IMR-90 (cell line): ENCODE measurements at regions not wholly inside any gene's neighbourhood (a gene's known extent, or its start where the extent isn't known, plus 50 kb on each side); places are given as distances from the start of the nearest gene placed in this dataset.

Experiments used
- ATAC-seq: fragments of 200-7000 bp; cut with Tn5 transposase; 2 replicates; pipeline ENCODE4 v1.9.1; 2020; ENCODE audit warnings: low read depth, mild to moderate bottlenecking, moderate library complexity
- BruUV-seq: library from RNA; stranded (reverse); fragments of 400-500 nt; replicated peaks from 2 replicates; lab custom pipeline; 2021; lab: Mats Ljungman, UMichigan
- CTCF ChIA-PET: fragments of 300-600 bp; formaldehyde crosslinking; extraction: SDS; loops from one replicate; lab custom pipeline; 2021; ENCODE audit warnings: antibody characterized with exemption; lab: Yijun Ruan, JAX
- POLR2A ChIA-PET: fragments of 300-600 bp; sonication (Branson Sonifier 250); formaldehyde crosslinking; loops from one replicate; lab custom pipeline; 2022; ENCODE audit warnings: antibody characterized with exemption; ENCODE audit not compliant: unreplicated experiment; lab: Charles Lee
- DNase-seq: peaks from one replicate; pipeline ENCODE4 v3.0.0; 2013
- H2AFZ ChIP-seq: replicated peaks from 2 replicates; pipeline ENCODE3; 2013; ENCODE audit warnings: low read length, mild to moderate bottlenecking; ENCODE audit not compliant: poor library complexity
- H2AK5ac ChIP-seq: 2 replicates; pipeline ENCODE4 v1.6.1; 2013; ENCODE audit warnings: low read depth, low read length, inconsistent platforms
- H2AK9ac ChIP-seq: replicated peaks from 2 replicates; pipeline ENCODE3; 2013; ENCODE audit warnings: mild to moderate bottlenecking, low read depth, low read length, moderate library complexity; ENCODE audit not compliant: poor library complexity
- H2BK120ac ChIP-seq: 2 replicates; pipeline ENCODE4 v1.6.1; 2013; ENCODE audit warnings: low read depth, low read length, inconsistent platforms
- H2BK15ac ChIP-seq: 3 replicates; pipeline ENCODE4 v1.6.1; 2013; ENCODE audit warnings: low read depth, low read length, inconsistent platforms
- H2BK20ac ChIP-seq: 2 replicates; pipeline ENCODE4 v1.6.1; 2013; ENCODE audit warnings: low read depth, mild to moderate bottlenecking, inconsistent platforms, low read length, moderate library complexity
- H2BK5ac ChIP-seq: 2 replicates; pipeline ENCODE4 v1.6.1; 2013; ENCODE audit warnings: mild to moderate bottlenecking, low read depth, low read length, inconsistent platforms; ENCODE audit not compliant: poor library complexity, severe bottlenecking
- H3K14ac ChIP-seq: replicated peaks from 2 replicates; pipeline ENCODE4 v1.6.1; 2013; ENCODE audit warnings: low read depth, low read length, inconsistent platforms
- H3K18ac ChIP-seq: 2 replicates; pipeline ENCODE4 v1.6.1; 2013; ENCODE audit warnings: low read depth, low read length, control low read depth
- H3K23ac ChIP-seq: 2 replicates; pipeline ENCODE4 v1.6.1; 2013; ENCODE audit warnings: low read depth, low read length, inconsistent platforms
- H3K27ac ChIP-seq: 2 replicates; pipeline ENCODE4 v1.5.1; 2013; ENCODE audit warnings: mild to moderate bottlenecking, control low read depth, low read length; ENCODE audit not compliant: insufficient read depth
- H3K27me3 ChIP-seq: 2 replicates; pipeline ENCODE4 v1.6.1; 2013; ENCODE audit warnings: low read length; ENCODE audit not compliant: control insufficient read depth, insufficient read depth
- H3K36me3 ChIP-seq: 2 replicates; pipeline ENCODE4 v1.6.1; 2013; ENCODE audit warnings: low read length, mixed read lengths; ENCODE audit not compliant: control insufficient read depth, insufficient read depth
- H3K4ac ChIP-seq: 2 replicates; pipeline ENCODE4 v1.6.1; 2013; ENCODE audit warnings: low read depth, low read length, inconsistent platforms
- H3K4me1 ChIP-seq: 2 replicates; pipeline ENCODE4 v1.6.1; 2013; ENCODE audit warnings: low read length, mixed read lengths; ENCODE audit not compliant: control insufficient read depth, insufficient read depth
- H3K4me2 ChIP-seq: 2 replicates; pipeline ENCODE4 v1.6.1; 2013; ENCODE audit warnings: low read depth, mild to moderate bottlenecking, control low read depth, low read length, moderate library complexity
- H3K4me3 ChIP-seq: 2 replicates; pipeline ENCODE4 v1.5.1; 2013; ENCODE audit warnings: low read depth, mild to moderate bottlenecking, control low read depth, low read length, moderate library complexity; ENCODE audit not compliant: insufficient read depth
- H3K56ac ChIP-seq: 2 replicates; pipeline ENCODE4 v1.6.1; 2013; ENCODE audit warnings: low read length, inconsistent platforms; ENCODE audit not compliant: insufficient read depth; ENCODE audit errors: extremely low read depth
- H3K79me1 ChIP-seq, 2 experiments: 2 replicates each; pipeline ENCODE4 v1.6.1; 2013; ENCODE audit warnings: low read length in 2 of 2, inconsistent platforms in 1 of 2, low read depth in 1 of 2
- H3K9ac ChIP-seq: 2 replicates; pipeline ENCODE4 v1.6.1; 2013; ENCODE audit warnings: low read depth, low read length, control low read depth
- H3K9me1 ChIP-seq: 2 replicates; pipeline ENCODE4 v1.6.1; 2013; ENCODE audit warnings: low read length, inconsistent platforms; ENCODE audit not compliant: insufficient read depth
- H3K9me3 ChIP-seq: 2 replicates; pipeline ENCODE4 v1.6.1; 2013; ENCODE audit warnings: low read length; ENCODE audit not compliant: control insufficient read depth, insufficient read depth
- H4K20me1 ChIP-seq: 2 replicates; pipeline ENCODE4 v1.6.1; 2013; ENCODE audit warnings: low read length, inconsistent platforms; ENCODE audit not compliant: insufficient read depth
- H4K5ac ChIP-seq: 2 replicates; pipeline ENCODE4 v1.6.1; 2013; ENCODE audit warnings: mild to moderate bottlenecking, low read depth, low read length, control low read depth
- H4K8ac ChIP-seq, 2 experiments: 2 replicates each; pipeline ENCODE4 v1.6.1; 2013; ENCODE audit warnings: low read depth in 2 of 2, low read length in 2 of 2, control low read depth in 1 of 2, inconsistent platforms in 1 of 2
- H4K91ac ChIP-seq: 2 replicates; pipeline ENCODE4 v1.6.1; 2013; ENCODE audit warnings: low read depth, low read length, inconsistent platforms; ENCODE audit not compliant: insufficient read depth
- BHLHE40 ChIP-seq: fragments of 150-350 bp; IDR thresholded peaks from 2 replicates; pipeline ENCODE4 v1.6.1; 2016; ENCODE audit warnings: mild to moderate bottlenecking, low read depth, low read length
- MAZ ChIP-seq: IDR thresholded peaks from 2 replicates; pipeline ENCODE4 v1.6.1; 2012; ENCODE audit warnings: low read depth, mild to moderate bottlenecking, low read length, improper control_type of control experiment, moderate library complexity, borderline replicate concordance
- WGBS, 2 experiments: methylation state at CpG; one replicate each; pipeline versions ENCODE4 v1.1.5 to v1.1.7; 2013; ENCODE audit warnings: missing lambda C conversion rate in 2 of 2; ENCODE audit not compliant: insufficient read length in 1 of 2; ENCODE audit errors: extremely low coverage in 2 of 2; 5-methylcytosine and 5-hydroxymethylcytosine counted together
- dilution Hi-C: fragments of 300-500 bp; cut with HindIII; formaldehyde crosslinking; loops from one replicate; pipeline ENCODE4 v1.14.3; 2018; ENCODE audit warnings: low sequenced_read_pairs; ENCODE audit not compliant: unreplicated experiment
- in situ Hi-C: fragments of 300-500 bp; cut with MboI; formaldehyde crosslinking; loops from 3 replicates; pipeline ENCODE4 v1.14.3; 2019; ENCODE audit warnings: low sequenced_read_pairs, inconsistent platforms, mixed read lengths
- intact Hi-C: fragments of 100-400 bp; cut with micrococcal nuclease; formaldehyde crosslinking; loops from 2 replicates; pipeline ENCODE4 v1.10.0; 2022

DNA sequence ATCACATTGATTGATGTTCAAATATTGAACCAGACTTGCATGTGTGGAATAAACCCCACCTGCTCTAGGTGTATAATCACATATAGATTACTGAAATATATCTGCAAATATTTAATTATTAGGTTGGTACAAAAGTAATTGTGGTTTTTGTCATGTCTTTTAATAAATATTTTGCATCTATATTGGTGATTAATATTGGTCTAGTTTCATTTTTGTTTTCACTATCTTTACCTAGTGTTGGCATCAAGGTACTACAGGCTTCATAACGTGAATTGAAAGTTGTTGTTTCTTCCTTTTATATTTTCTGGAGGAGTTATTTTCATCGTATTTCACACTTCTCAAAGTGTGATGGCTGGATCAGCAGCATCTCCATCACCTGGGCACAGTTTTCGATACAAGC lies 740.0 kb upstream of the TMEM132C start:
- H3K4me1 ChIP-seq = no peaks in the 10 kb centered on the region; the same call in 1 of the 2 replicates
- no peak overlapping the region for H2BK15ac ChIP-seq
- H3K9ac ChIP-seq = no peak overlapping the region
- ATAC-seq (no peak), DNase-seq (no peak)
- H3K56ac ChIP-seq = no peak overlapping the region
- H2AFZ ChIP-seq = no peak overlapping the region
- H2BK120ac ChIP-seq = no peak overlapping the region
- no TSS peak for BruUV-seq
- TF ChIP-seq BHLHE40 (no peak), MAZ (no peak)
- H2BK5ac ChIP-seq = no peak overlapping the region
- H3K9me3 ChIP-seq = peaks cover 2% of the 10 kb centered on the region; the same call in 1 of the 2 replicates
- no peak overlapping the region for H3K14ac ChIP-seq
- H3K9me1 ChIP-seq = no peaks in the 10 kb centered on the region
- H2BK20ac ChIP-seq = no peak overlapping the region
- H3K36me3 ChIP-seq = no peaks in the 10 kb centered on the region
- no peak overlapping the region for H4K5ac ChIP-seq
- H3K4me3 ChIP-seq = no peak overlapping the region
- H3K79me1 ChIP-seq = no peaks in the 10 kb centered on the region
- H4K91ac ChIP-seq = no peak overlapping the region
- WGBS, 2 experiments = no CpG with 5 or more reads among the region's 3 CpGs
- H3K4ac ChIP-seq = no peak overlapping the region
- H3K18ac ChIP-seq = no peak overlapping the region
- in situ Hi-C loops (no loop called here), intact Hi-C loops (no loop called here), dilution Hi-C loops (no loop called here)
- H4K20me1 ChIP-seq = no peaks in the 10 kb centered on the region
- no peak overlapping the region for H3K4me2 ChIP-seq
- H3K23ac ChIP-seq = no peak overlapping the region
- POLR2A ChIA-PET = no interaction called here
- H3K27me3 ChIP-seq = no peaks in the 10 kb centered on the region
- no peak overlapping the region for H2AK5ac ChIP-seq
- no peak overlapping the region for H4K8ac ChIP-seq
- H2AK9ac ChIP-seq = no peak overlapping the region
- CTCF ChIA-PET = no interaction called here
- no peak overlapping the region for H3K27ac ChIP-seq
